HL-60 (cell line): ENCODE measurements at regions not wholly inside any gene's neighbourhood (a gene's known extent, or its start where the extent isn't known, plus 50 kb on each side); places are given as distances from the start of the nearest gene placed in this dataset.

Experiments used
- POLR2AphosphoS5 ChIP-seq: IDR thresholded peaks from 2 replicates; pipeline ENCODE4 v1.6.1; 2012; ENCODE audit warnings: low read depth
- SPI1 ChIP-seq: IDR thresholded peaks from 2 replicates; pipeline ENCODE4 v1.6.1; 2012; ENCODE audit warnings: low read depth, mild to moderate bottlenecking, borderline replicate concordance
- TF ChIP-seq, protein P1 (sequence below): IDR thresholded peaks from one replicate; pipeline ENCODE4 v1.5.1; 2011; ENCODE audit warnings: low read length, control low read depth, inconsistent platforms; ENCODE audit not compliant: insufficient read depth

DNA sequence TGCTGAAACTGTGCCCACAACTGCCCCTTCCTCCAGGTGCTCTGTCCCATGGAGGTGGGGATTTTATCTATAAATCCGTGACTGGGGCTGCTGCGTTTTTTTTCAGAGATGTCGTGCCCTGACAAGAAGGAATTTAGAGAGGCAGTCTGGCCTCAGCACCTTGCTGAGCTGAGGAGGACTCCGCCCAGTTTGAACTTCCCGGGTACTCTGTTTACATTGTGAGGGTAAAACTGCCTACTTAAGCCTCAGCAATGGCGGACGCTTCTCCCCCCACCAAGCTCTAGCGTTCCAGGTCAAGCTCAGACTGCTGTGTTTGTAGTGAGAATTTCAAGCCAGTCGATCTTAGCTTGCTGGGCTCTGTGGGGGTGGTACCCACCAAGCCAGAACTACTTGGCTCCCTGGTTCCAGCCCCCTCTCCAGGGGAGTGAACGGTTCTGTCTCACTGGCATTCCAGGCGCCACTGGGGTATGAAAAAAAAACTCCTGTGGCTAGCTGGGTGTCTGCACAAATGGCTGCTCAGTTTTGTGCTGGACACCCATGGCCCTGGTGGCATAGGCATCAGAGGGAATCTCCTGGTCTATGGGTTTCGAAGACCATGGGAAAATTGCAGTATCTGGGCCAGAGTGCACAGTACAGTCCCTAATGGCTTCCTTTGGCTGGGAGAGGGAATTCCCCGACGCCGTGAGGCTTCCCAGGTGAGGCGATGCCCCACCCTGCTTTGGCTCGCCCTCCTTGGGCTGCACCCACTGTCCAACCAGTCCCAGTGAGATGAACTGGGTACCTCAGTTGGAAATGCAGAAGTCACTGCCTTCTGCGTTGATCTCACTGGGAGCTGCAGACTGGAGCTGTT is 68.5 kb upstream of the SGO1 start:
- TF ChIP-seq, protein P1, sequence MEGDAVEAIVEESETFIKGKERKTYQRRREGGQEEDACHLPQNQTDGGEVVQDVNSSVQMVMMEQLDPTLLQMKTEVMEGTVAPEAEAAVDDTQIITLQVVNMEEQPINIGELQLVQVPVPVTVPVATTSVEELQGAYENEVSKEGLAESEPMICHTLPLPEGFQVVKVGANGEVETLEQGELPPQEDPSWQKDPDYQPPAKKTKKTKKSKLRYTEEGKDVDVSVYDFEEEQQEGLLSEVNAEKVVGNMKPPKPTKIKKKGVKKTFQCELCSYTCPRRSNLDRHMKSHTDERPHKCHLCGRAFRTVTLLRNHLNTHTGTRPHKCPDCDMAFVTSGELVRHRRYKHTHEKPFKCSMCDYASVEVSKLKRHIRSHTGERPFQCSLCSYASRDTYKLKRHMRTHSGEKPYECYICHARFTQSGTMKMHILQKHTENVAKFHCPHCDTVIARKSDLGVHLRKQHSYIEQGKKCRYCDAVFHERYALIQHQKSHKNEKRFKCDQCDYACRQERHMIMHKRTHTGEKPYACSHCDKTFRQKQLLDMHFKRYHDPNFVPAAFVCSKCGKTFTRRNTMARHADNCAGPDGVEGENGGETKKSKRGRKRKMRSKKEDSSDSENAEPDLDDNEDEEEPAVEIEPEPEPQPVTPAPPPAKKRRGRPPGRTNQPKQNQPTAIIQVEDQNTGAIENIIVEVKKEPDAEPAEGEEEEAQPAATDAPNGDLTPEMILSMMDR: no peak
- TF ChIP-seq SPI1 (no peak), POLR2AphosphoS5 (no peak)
